GM18520 (cell line): ENCODE measurements at regions not wholly inside any gene's neighbourhood (a gene's known extent, or its start where the extent isn't known, plus 50 kb on each side); places are given as distances from the start of the nearest gene placed in this dataset.
A peak's percentile ranks its signal among the peaks of the same experiment; 100 is the strongest.

Experiments used
- ATAC-seq: cut with Tn5 transposase; IDR thresholded peaks from one replicate; pipeline ENCODE4 v1.9.1; 2021; ENCODE audit not compliant: unreplicated experiment

DNA sequence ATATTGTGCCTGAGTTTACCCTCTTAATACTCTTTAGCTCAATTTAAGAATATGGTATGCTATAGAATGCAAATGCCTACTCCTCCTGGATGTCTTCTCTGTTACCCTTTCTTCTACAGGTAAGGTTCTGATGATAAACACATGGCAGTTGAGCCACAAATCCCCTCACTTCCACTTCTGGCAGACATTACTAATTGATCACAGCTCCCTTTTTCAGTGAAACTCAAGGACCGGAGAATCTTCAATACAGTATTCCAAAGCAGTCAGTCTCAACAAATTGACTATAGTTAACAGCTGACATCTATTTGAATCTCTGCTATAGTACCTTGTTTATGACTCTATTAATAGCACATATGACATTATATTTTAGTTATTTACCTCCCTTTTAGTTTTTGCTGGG, 232.1 kb upstream of the ADAMTS9 start:
- no peak for ATAC-seq

DNA sequence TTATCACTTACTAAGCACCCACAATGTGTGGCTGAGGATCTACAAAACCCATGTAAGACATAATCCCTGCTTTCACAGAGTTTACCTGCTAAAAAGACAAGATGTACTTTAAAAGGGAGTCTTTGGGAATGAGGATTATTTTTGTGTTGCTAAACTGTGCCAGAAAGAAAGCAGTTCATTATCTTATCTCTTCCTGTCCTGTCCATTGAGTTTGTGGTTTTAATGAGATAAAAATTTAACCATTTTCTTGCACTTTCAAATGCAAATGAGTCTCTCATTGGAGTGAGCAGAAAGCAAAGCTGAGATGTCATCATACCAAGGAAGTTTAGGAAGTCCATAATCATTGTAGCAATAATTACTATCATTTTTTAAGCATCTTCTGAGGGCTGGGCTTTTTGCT, 231.2 kb upstream of the ADAMTS9 start:
- ATAC-seq, result no peak

DNA sequence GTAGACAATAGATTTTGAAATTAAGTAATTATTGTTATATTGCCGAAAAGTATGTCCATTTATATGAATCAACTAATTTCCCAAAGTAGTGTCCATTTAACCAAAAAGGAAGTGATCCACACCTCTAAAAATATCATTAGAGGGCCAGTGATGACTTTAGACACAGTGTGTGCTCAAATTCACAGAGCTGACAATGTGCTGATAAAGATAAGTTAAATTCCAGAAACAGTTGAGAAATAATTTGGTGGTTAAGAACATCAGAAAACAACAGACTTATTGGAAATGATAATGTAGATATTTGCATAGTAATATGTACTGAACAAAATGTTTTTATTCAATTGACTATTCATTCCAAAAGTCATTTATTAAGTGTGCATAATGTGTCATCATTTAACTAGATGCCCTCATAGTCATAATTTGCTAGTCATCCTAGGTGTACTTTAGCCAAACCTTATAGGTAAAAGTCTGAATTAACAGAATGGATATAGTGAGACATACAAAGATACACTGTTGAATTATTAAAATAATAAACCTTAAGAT, 230.2 kb upstream of the ADAMTS9 start:
- ATAC-seq, result no peak

DNA sequence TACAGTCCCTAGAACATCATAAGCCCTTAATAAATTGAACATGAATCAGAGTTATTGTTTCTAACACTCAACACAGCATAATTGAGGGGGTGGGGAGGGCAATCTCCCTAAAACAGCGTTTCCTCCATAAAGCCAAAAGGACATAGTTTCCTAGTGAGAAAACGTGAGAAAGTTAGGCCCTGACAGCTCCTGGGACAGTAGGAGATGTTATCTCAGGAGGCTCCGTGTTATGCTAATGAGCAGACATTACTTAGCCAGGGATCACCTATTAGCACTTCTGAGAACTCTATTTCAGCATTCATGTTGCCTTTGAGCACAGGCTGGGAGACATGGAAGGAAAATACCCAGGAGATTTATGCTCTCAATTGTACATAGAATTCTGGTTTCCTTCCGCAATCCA, 229.1 kb upstream of the ADAMTS9 start:
- ATAC-seq, result no peak

DNA sequence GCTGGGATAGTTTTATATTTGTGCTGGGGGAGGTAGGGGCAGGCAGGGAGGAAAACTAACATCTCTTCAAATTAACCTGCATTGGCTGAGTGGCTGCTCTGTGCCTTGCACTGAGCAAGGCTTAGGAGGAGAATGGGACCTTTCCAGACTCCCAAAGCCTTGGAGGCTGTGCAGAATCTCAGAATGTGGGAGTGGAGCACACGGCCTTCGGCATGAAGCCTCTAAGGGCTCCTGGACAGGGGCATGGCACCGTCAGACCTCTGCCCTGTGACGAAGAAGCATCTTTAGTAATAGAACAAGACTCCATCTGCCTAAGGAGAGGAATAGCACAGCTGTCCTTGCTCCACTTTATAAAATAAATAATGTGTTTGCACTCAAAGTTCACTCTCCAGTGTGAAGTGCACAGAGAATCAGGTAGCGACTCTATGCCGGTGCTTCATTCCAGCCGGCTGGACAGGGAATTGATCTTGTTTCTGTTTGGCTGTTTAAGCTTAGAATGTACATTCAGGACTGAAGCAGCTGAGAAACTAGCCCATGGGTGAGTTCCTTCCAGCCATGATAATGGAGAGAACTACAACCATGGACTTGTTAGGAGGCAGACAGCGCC, 228.5 kb upstream of the ADAMTS9 start:
- ATAC-seq, result no peak

GRCh38 chr3:64915778-64916177, 228.0 kb upstream of the ADAMTS9 start:
- no peak for ATAC-seq

DNA sequence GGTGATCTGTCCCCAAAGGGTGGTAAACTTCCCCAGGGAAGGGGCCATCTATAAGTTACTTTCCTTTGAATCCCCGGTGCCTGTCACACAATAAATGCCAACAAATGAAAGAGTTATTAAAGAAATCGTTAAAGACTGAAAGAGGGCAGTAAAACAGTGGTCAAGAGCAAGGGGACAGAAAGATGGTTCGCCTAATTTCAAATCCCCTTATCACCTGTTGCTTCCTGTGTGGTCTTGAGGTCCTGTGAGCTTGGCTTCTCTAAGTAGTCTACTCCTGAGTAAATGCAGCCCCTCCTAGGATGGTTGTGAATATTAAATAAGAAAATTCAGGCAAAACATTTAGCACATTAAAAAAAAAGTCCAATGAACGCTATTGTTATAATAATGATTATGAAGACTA, 225.7 kb upstream of the ADAMTS9 start:
- ATAC-seq, result no peak

DNA sequence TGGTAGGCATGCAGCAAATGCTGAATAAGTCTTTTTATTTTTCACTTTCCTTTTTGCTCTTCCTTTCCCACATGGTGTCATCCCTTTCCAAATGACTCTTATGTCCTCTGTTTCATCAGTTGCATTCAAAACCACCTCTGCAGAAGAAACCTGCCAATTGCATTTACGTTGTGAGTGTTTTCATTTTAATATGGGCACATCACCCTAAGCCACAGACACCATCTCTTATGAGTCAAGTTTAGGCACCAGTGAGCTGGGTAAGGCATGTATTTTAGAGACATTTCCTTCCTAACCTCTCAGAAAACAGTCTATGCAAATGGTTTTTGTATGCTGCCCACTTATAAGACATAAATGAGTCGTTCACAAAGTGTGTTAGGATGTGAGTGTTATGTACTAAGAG, 223.3 kb upstream of the ADAMTS9 start:
- peak; percentile 34 for ATAC-seq

DNA sequence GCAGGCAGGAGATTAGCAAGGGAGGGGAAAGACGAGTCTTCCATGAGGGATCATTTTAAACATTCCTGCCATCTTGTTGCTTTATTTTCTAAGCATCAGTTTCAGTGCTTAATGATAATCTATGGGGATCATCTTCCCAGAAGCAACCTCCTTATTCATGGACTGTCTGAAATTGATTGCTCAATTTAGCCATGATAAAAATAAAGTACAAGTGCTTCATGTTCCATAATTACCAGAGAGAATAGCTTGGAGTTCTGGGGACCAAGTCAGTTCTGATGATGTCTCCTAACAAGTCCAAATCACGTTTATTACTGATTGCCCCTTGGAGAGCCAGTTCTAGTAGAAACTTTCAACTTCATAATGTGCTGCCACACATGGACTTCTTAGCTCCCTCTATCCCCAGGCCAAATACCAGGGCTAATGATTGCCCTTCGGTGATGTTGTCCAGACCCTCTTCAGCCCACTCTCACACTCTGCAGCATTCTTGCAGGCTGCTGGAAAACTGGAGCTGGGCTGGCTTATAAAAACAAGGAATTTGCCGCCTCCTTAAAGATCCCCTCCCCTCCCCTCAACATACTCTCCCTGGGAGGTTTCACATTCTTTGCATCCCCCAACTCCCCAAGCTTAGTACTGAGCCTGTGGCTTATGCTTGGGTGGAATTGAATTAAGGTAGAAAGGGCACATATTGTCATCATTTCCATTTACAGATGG, 222.1 kb upstream of the ADAMTS9 start:
- no peak for ATAC-seq

GRCh38 chr3:64909011-64909410, 221.2 kb upstream of the ADAMTS9 start:
- no peak for ATAC-seq

GRCh38 chr3:64908251-64908685, 220.5 kb upstream of the ADAMTS9 start:
- ATAC-seq, result no peak

- no peak for ATAC-seq
Measured at GRCh38 chr3:64905906-64906410, 218.2 kb upstream of the ADAMTS9 start.

GRCh38 chr3:64903006-64903405, 215.2 kb upstream of the ADAMTS9 start:
- ATAC-seq, result no peak

DNA sequence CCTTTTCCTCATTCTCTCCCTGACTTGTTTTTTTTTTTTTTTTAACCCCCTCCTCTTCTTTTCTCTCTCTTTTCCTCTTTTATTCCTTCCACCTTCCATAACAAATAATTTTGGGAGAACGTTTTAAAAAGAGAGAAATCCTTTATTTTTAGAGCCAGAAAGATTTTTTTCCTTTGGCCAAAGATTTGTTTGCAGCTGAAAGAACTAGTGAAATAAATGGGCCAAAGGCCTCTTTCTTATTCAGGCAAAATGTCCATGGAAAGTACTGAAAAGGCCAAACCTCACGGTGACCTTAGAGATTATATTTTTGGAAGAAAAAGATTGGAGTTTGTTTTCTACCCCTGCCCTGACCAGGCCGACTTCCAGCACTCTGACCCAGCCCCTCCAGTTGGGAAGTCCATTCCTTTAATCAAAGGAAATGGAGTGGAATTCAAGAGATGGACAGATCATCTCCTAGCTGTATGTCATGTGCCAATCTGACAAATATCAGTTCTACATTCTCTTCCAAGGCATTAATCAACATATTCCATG, 214.3 kb upstream of the ADAMTS9 start:
- no peak for ATAC-seq

- ATAC-seq, result no peak
Measured at GRCh38 chr3:64901522-64901885, 213.7 kb upstream of the ADAMTS9 start.

- no peak for ATAC-seq
Measured at GRCh38 chr3:64900617-64901521, 213.1 kb upstream of the ADAMTS9 start.

DNA sequence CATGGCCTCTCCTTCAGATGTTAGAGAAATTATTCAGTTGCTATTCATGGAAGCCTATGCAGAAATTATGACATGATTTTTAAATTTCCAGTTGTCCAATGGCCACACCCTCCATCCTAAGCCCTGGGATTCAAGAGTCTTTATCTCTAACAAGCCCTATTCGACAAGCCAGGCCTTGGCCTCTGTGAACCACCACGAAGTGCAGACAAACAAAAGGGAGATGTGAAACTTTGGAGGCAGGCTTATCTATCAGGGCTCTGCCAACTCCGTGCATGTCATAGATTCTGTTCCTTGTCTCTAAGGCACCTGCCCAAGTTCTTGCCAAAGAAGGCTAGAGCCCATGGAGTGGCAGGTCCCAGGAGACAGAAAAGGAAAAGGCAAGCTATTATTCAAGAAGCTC, 212.4 kb upstream of the ADAMTS9 start:
- no peak for ATAC-seq

DNA sequence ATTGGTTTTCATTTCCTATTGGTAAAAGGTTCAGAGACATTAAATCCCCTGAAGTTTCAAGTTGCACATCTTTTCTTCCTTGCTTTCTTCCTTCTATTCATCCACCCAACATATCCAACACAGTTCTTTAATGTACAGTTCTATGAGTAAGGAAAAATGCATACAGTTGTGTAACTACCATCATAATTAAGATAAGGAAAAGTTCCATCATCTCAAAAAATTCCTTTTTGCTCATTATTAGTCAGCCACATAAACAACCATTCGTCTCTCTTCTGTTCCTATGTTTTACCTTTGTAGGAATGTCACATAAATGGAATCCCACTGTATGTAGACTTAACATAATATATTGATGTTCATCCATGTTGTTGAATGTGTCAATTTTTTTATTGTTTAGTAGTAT, 211.1 kb upstream of the ADAMTS9 start:
- no peak for ATAC-seq

- no peak for ATAC-seq
Measured at GRCh38 chr3:64895991-64896895, 208.4 kb upstream of the ADAMTS9 start.
